ENCODE measurements at regions not wholly inside any gene's neighbourhood (a gene's known extent, or its start where the extent isn't known, plus 50 kb on each side); places are given as distances from the start of the nearest gene placed in this dataset.

- CTCF ChIA-PET = no interaction called here
- no peak for TF ChIP-seq CTCF (IDR thresholded peaks at IDR 0.05; ENCODE audit: insufficient read depth, low read length, missing control alignments)
- no peak overlapping the region for H3K4me3 ChIP-seq (ENCODE audit: low read depth, low read length)
- POLR2A ChIA-PET = no interaction called here
- DNase-seq (ENCODE audit: low read depth, low spot score) = no peak
Measured at GRCh38 chr1:239436286-239436685, 49.9 kb downstream of the CHRM3 start.

- H3K4me3 ChIP-seq (ENCODE audit: low read depth, low read length) = no peak overlapping the region
- POLR2A ChIA-PET = no interaction called here
- DNase-seq (ENCODE audit: low read depth, low spot score) = no peak
- CTCF ChIA-PET = no interaction called here
- TF ChIP-seq CTCF (IDR thresholded peaks at IDR 0.05; ENCODE audit: insufficient read depth, low read length, missing control alignments) = no peak
Measured at GRCh38 chr1:239437822-239438221, 51.5 kb downstream of the CHRM3 start.

- no peak for DNase-seq (ENCODE audit: low read depth, low spot score)
- TF ChIP-seq CTCF (IDR thresholded peaks at IDR 0.05; ENCODE audit: insufficient read depth, low read length, missing control alignments) = no peak
- ChIA-PET CTCF (interaction anchor here (1.0 kb wide), 1 partner anchor 459 kb away, joined by 3 read pairs; no protein-coding TSS in a partner anchor), POLR2A (no interaction called here)
- no peak overlapping the region for H3K4me3 ChIP-seq (ENCODE audit: low read depth, low read length)
Measured at GRCh38 chr1:239438891-239439290, 52.5 kb downstream of the CHRM3 start.

- H3K4me3 ChIP-seq (ENCODE audit: low read depth, low read length) = no peak overlapping the region
- ChIA-PET CTCF (no interaction called here), POLR2A (no interaction called here)
- DNase-seq (ENCODE audit: low read depth, low spot score) = no peak
- no peak for TF ChIP-seq CTCF (IDR thresholded peaks at IDR 0.05; ENCODE audit: insufficient read depth, low read length, missing control alignments)
Measured at GRCh38 chr1:239443361-239443760, 57.0 kb downstream of the CHRM3 start.

GRCh38 chr1:239446611-239447010 lies 60.2 kb downstream of the CHRM3 start:
- no peak for DNase-seq (ENCODE audit: low read depth, low spot score)
- ChIA-PET CTCF (no interaction called here), POLR2A (no interaction called here)
- H3K4me3 ChIP-seq (ENCODE audit: low read depth, low read length) = no peak overlapping the region
- TF ChIP-seq CTCF (IDR thresholded peaks at IDR 0.05; ENCODE audit: insufficient read depth, low read length, missing control alignments) = no peak

- DNase-seq (ENCODE audit: low read depth, low spot score) = no peak
- no peak overlapping the region for H3K4me3 ChIP-seq (ENCODE audit: low read depth, low read length)
- CTCF ChIA-PET = no interaction called here
- POLR2A ChIA-PET = no interaction called here
- TF ChIP-seq CTCF (IDR thresholded peaks at IDR 0.05; ENCODE audit: insufficient read depth, low read length, missing control alignments) = no peak
Measured at GRCh38 chr1:239448911-239449310, 62.5 kb downstream of the CHRM3 start.
